ENCODE measurements at regions not wholly inside any gene's neighbourhood (a gene's known extent, or its start where the extent isn't known, plus 50 kb on each side); places are given as distances from the start of the nearest gene placed in this dataset.
"Not testable (repeated sequence)": the region's sequence is repeated elsewhere in the genome, so short reads cannot be mapped to it uniquely, and the experiment has no call there.

DNA sequence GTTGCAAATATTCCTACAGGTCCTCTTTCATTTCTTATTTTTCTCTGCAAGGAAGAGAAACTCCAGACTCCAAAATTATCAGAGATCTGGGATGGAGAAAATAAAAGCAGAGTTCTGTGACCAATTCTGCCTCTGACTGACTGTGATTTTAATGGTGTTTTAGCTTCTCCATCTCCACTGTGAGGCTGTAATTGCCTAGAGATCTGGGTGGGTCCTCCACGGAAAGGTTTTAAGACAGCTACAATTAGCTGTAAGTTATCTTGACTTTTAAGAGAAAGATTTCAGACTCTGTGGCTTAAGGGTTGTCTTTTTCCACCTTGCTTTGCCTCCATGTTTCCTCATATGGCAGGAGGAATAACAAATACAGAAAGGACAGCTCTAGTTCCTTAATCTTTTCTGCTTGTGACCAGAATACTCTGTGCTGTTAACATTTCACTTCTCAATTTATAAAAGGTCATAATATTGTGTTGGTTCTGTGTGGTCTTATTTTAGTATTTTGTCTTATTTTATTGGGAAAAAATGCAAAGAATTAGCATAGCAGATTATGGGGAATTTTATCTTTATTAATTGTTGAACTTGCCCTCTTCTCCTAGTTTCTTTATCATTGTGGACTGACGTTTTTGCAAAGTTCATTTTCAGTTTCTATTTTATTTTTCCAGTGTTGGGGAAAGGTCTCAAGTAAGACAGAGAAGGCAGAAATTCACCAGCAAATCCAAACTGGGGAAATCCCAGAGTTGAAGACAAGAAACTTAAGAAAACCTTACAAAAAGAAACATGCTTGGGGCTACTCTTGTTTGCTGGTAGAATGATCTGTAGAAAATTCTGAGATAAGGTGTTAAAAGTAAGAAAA, 157.9 kb downstream of the RAP2B start:
- DNase-seq = no peak

DNA sequence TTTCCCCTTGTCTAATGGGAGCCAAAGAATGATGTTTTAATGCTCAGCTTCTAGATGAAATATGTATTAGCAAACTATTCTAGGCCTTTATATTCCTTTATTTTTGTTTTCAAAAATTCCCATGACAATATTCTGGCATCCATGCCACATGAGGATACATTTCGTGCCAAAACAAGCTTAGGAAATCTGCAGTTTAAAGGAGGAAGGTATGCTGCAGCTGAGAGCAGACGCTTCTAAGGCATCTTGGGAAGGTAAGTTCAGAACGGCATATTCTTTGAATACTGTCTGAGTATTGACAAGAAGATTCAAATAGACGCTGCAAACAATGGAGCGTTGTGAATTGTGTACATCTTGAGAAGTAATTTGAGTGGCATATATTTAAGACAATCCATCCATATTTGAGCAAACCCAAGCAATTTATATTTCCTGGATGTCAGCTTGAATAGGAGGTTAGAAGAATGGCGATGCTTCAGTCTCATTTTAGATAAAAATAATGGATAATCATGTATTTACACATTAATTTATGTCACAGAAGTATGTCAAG, 158.6 kb downstream of the RAP2B start:
- DNase-seq = no peak

DNA sequence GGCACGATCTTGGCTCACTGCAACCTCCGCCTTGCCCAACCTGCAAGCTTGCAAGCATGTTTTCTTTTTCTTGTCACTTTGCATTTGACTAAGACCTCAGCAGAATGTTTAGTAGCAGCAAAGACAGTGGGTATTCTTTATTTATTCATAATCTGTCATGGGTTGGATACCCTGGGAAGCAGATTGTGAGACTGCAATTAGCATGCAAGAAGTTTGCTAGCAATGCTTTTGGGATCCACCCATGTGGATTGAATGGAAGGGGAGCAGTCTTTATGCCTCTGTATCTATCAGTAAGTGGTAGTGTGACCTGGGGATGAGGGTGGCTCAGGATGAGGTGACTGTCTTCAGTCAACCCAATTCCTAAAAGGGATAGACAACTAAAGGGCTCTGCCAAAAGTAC, 166.7 kb downstream of the RAP2B start:
- no peak for DNase-seq

DNA sequence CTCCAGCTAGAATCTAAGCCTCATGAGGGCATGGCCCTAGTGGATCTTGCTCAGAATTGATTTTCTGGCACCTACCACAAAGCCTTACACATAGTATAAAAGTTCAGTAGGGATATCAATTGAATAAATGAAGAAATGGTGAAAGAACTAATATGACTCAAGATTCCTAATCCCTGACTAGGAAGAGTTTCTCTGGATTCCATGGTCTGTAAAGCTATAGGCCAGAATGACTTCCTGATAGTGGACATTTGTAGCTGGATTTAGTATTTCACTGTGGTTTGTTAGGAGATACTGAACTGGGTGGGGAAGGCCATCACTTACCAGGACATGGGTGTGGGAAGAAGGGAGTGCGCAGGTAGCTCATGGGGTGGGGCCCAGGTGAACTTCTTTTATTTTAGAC, 168.9 kb downstream of the RAP2B start:
- no peak for DNase-seq

DNA sequence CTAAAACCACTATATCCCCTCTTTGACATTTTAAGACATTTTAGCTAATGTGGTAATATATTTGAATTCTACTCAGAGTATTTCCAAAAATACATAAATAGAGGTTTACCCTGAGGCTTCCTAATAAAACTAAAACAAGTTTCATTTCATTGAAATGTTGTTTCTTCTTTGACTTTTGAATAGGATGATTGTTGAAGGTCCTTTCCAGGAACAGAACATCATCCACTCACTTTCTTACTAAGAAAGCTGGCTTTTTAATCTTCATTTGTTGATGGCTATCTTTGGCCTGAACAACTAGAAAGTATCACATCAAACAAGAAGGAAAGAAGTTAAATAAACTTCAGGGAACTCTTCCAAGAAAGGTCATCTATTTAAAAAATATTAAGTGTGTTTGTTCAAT, 169.7 kb downstream of the RAP2B start:
- no peak for DNase-seq

GRCh38 chr3:153334558-153334957, 172.5 kb downstream of the RAP2B start:
- no peak for DNase-seq

DNA sequence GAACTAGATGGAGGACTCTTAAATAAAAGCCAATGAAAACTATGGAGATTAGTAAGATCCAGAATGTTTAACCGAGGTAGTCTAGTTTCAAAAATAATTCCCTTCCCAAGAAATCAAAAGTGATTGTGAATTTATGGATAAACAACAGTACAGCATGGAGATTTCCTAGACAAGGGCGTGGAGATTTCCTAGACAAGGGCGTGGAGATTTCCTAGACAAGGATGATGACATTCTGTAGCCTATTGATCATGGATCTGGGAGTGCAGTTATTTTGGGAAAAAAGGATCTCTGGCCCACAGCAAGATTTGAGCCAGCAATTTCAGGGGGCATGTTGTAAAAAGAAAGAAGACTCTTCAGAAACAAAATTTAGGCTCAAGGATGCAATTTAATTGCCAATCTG, 175.3 kb downstream of the RAP2B start:
- DNase-seq = no peak

- no peak for DNase-seq
These were observed 176.5 kb downstream of the RAP2B start for GRCh38 chr3:153338487-153338886.

DNA sequence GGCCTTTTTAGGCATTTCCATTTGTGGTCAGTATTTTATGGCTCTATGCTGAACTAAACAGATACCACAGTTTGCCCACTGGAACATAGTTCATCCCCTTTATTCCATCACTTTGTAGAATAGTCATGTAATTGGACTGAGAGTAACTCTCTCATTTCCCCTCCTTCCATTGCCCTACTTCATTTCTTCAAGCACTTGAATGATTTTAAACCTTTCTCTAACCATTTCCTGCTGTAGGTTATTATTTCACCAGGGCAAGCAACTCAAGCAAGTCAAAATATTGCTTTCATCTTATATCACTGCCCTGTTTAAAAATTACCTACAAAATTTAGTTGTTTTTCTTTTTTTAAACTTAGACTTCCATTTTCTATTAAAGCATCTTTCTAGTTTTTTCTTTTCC, 177.0 kb downstream of the RAP2B start:
- no peak for DNase-seq

- DNase-seq = no peak
These were observed 182.2 kb downstream of the RAP2B start for GRCh38 chr3:153343988-153344782.

DNA sequence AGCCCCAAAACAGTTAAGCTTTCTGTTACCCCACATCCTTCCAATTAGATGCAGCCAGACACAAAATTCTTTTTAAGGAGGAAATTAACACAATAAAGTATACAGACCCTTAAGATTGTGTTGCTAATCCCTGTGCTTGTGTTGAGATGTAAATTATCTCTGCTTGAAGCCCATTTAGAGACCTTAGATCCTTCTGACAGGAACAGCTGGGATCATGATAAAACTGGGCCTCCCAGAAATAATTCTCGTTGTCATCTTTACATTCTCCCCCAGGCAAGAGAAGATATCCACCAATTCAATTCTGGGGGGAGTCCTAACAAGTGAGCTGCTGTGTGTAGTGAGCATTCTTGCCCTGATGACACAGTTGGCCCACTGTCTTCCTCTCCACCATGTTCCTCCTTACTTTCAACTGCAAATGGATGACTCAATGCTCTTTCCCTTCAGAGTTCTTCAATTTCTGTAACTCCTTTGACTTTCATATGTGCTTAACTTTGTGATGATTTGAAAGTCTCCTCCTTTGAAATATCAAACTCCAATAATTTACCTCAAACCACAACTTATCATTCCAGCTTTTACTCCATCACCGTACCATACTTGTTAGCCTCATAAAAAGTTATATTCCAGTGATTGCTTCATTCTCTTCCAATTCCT, 186.6 kb downstream of the RAP2B start:
- DNase-seq = no peak

GRCh38 chr3:153349108-153349499, 187.1 kb downstream of the RAP2B start:
- DNase-seq = no peak

DNA sequence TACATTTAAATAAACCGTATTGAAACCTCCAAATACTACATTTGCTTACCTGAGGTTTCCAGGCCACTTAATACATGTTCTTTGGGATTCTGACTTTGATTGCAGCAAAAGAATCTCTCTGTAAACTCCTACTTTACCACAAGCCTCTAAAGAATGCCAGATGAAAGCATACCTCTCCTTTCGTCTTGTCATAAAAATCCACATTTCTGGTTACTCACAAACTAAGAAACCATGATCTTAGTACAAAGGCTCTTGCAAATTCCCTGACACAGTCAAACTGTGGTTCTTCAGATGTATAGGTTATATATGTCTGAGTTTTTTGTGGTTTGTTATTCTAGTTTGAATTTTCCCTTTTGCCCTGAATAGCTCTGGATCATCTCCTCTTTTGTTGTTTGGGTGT, 188.4 kb downstream of the RAP2B start:
- DNase-seq = no peak

DNA sequence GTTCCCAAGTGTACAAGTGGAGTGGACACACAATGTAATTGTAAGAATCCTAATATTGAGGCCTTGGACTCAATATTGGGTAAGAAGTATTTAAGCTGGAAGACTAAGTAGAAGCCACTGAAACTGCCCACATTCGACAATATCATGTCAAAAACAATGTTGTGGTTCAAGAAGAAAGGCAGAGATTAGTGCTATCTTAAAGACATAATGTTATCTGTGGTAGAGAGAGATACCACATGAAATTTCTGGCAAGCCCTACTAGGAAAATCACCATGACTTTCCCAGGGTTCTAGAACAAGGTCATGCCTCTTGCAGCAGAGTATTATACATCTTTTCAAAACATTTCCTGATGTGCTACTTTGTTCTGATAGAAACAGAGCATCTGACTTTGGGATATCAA, 192.6 kb downstream of the RAP2B start:
- no peak for DNase-seq

DNA sequence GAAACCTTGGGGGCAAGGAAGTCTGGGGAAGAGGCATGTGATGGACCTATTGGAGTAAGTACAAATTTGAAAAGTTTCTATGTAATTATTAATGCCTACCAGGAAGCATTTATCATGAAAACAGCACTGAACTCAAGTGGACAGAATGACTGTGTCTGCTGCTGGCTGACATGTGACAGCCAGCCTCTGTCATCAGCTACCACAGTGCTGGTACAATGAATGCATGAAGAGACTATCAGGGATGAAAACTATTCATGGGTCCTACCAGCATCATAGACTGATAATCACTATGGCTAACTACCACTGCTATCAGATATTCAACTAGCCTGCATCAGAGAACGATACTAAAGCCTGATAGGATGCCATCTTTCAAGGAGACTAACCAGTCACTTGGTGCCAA, 193.5 kb downstream of the RAP2B start:
- no peak for DNase-seq

- no peak for DNase-seq
These were observed 194.9 kb downstream of the RAP2B start for GRCh38 chr3:153356908-153357307.

DNA sequence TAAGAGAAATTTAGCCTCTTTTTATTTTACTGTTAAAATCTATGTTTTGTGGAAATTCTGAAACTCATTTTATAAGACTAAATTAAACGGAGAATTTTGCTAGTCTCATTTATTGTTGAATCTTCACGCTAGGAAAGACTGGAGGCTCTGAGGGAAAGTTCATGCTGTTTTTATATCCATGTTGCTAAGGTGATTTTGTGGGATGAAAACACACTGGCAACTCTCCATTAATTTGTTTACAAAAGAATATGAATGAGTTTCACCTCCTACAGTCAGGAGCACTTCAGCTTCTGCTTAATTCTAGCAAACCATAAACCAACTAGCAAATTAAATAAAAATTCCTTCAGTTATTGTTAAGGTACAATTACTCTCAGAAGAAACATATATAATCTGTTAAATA, 195.4 kb downstream of the RAP2B start:
- no peak for DNase-seq

DNA sequence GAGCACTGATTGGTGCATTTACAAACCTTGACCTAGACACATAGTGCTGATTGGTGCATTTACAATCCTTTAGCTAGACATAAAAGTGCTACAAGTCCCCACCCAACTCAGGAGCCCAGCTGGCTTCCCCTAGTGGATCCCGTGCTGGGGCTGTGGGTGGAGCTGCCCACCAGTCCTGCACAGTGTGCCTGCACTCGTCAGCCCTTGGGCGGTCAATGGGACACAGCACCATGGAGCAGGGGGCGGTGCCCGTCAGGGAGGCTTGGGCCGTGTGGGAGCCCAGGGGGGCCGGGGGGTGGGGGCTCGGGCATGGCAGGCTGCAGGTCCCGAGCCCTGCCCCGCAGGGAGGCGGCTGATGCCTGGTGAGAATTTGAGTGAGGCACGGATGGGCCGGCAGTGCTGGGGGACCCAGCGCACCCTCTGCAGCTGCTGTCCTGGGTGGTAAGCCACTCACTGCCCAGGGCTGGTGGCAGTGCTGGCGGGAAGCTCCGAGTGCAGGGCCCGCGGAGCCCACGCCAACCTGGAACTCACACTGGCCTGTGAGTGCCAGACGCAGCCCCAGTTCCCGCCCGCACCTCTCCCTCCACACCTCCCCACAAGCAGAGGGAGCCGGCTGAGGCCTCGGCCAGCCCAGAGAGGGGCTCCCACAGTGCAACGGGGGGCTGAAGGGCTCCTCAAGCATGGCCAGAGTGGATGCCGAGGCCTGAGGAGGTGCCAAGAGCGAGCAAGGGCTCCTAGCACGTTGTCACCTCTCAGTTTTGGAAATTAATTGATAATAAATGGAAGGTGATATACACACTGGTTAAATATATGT, 207.7 kb downstream of the RAP2B start:
- DNase-seq = no peak

DNA sequence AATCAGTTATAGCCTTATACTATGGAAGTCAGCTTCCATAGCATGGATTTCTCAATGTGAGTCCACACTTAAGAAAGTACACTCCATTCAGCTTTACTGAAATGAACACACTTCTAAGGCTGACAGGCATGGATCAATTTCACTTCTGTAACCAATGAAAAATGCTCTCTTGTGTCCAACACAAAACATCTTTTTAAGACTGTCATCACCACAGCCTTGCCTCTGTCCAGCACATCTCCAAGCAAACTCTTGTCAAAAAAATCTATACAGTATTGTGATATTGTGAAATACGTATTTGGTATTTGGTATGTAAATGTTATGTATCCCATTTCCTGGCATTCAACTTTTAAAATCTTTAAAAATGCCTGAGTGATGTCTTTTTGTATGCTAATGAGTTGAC, 208.7 kb downstream of the RAP2B start:
- no peak for DNase-seq

DNA sequence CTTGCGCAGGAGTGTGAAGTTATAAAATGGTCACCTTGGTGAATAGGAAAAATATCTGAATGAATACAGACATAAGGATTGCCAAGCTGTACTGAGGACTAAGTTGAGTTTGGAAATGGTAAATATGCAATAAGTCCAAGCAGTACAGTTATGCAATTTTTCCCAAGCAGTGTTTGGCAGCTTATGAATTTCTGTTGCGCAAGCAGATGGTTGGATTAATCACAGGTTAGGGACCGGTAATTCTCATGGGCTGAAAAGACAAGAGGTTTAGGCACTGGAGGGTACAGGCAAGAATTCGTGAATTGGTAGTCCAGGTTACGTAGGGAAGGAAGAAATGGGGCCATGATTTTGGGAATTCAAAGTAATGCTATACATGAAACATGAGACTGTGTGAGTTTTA, 210.3 kb downstream of the RAP2B start:
- DNase-seq = no peak

GRCh38 chr3:153373606-153374005, 211.6 kb downstream of the RAP2B start:
- peak; percentile 4 to 93 for DNase-seq

GRCh38 chr3:153378366-153378765, 216.3 kb downstream of the RAP2B start:
- DNase-seq = not testable (repeated sequence)

- no peak for DNase-seq
These were observed 217.5 kb downstream of the RAP2B start for GRCh38 chr3:153379516-153379915.
